GM23338 (cell line): ENCODE measurements at regions not wholly inside any gene's neighbourhood (a gene's known extent, or its start where the extent isn't known, plus 50 kb on each side); places are given as distances from the start of the nearest gene placed in this dataset.

Experiments used
- CREB1 ChIP-seq: fragments of 250-450 bp; sonication (Bioruptor Pico); IDR thresholded peaks from 2 replicates; pipeline ENCODE4 v1.5.0; 2020; ENCODE audit warnings: low read depth, mild to moderate bottlenecking, moderate library complexity
- CTCF ChIP-seq, 2 experiments: fragments of 200-600 bp in 1 of 2; sonication (generic) in 1 of 2; conservative IDR thresholded peaks; 2 replicates each; pipeline versions ENCODE4 v1.5.1 to v1.6.1; 2016 to 2017; ENCODE audit warnings: antibody characterized with exemption in 2 of 2, low read depth in 2 of 2, mild to moderate bottlenecking in 2 of 2, moderate library complexity in 1 of 2
- ETS1 ChIP-seq: IDR thresholded peaks from 2 replicates; pipeline ENCODE4 v1.6.1; 2016; ENCODE audit warnings: antibody characterized with exemption
- EZH2 ChIP-seq: fragments of 200-600 bp; sonication (generic); IDR thresholded peaks from one replicate; pipeline ENCODE4 v1.8.0; 2017; ENCODE audit warnings: antibody characterized with exemption, mild to moderate bottlenecking, low read depth; ENCODE audit not compliant: unreplicated experiment
- EZH2phosphoT487 ChIP-seq: fragments of 200-600 bp; sonication (generic); IDR thresholded peaks from one replicate; pipeline ENCODE4 v1.8.1; 2018; ENCODE audit warnings: antibody characterized with exemption; ENCODE audit not compliant: unreplicated experiment
- JUNB ChIP-seq: IDR thresholded peaks from one replicate; pipeline ENCODE4 v1.6.1; 2016; ENCODE audit warnings: antibody characterized with exemption; ENCODE audit not compliant: unreplicated experiment
- POLR2AphosphoS5 ChIP-seq: IDR thresholded peaks from 2 replicates; pipeline ENCODE4 v1.6.1; 2016; ENCODE audit warnings: antibody characterized with exemption, low read depth
- REST ChIP-seq: IDR thresholded peaks from one replicate; pipeline ENCODE4 v1.6.1; 2018; ENCODE audit warnings: antibody characterized with exemption; ENCODE audit not compliant: unreplicated experiment
- STAT1 ChIP-seq: IDR thresholded peaks from one replicate; pipeline ENCODE4 v1.6.1; 2016; ENCODE audit warnings: antibody characterized with exemption; ENCODE audit not compliant: unreplicated experiment

- TF ChIP-seq CTCF (conservative IDR thresholded peaks at IDR 0.05; ENCODE audit: low read depth in 2 of 2) (no peak), EZH2 (no peak), POLR2AphosphoS5 (no peak), REST (no peak), ETS1 (no peak), CREB1 (CRISPR knock-in tag) (no peak), EZH2phosphoT487 (no peak), STAT1 (no peak), JUNB (no peak)
These were observed 63.0 kb upstream of the CPO start for GRCh38 chr2:206876216-206876860.
